ENCODE measurements at regions not wholly inside any gene's neighbourhood (a gene's known extent, or its start where the extent isn't known, plus 50 kb on each side); places are given as distances from the start of the nearest gene placed in this dataset.

DNA sequence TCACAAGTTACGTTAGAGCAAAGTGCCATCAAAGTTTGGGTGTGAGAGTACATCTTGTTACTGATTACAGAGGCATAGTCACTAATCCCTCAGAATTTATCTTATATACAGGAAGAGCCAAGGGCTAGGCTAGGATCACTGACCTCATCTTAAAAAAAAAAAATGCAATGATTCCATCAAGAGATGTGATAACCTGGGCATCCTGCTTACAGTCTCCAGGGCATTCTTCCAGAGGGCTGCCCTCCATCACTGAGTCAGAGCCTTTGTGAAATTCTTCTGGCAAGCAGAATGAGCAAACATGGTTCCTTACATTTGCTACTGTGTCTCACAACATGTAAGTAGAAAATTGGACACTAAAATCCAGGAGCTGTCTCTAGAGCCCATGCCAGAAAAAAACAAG is 410.6 kb downstream of the ZFHX3 start:
- TF ChIP-seq GATA3 (IDR thresholded peaks at IDR 0.05; ENCODE audit: low read depth, low read length): no peak
- TF ChIP-seq GATA2 (IDR thresholded peaks at IDR 0.05; ENCODE audit: low read depth, low read length): no peak
